Stimulated activated CD4-positive, alpha-beta T cell treated with anti-CD3 and anti-CD28 coated beads, Interleukin-2, amount 100 ng/mL, for 48 hours (primary cell): ENCODE measurements at regions not wholly inside any gene's neighbourhood (a gene's known extent, or its start where the extent isn't known, plus 50 kb on each side); places are given as distances from the start of the nearest gene placed in this dataset.
"Not testable (repeated sequence)": the region's sequence is repeated elsewhere in the genome, so short reads cannot be mapped to it uniquely, and the experiment has no call there.

Experiments
- DNase-seq, 2 donors: peaks; one replicate each; pipeline ENCODE4 v3.0.0-alpha.2; 2020

GRCh38 chr12:93219947-93220346, 157.8 kb upstream of the NUDT4 start:
- no peak for DNase-seq

DNA sequence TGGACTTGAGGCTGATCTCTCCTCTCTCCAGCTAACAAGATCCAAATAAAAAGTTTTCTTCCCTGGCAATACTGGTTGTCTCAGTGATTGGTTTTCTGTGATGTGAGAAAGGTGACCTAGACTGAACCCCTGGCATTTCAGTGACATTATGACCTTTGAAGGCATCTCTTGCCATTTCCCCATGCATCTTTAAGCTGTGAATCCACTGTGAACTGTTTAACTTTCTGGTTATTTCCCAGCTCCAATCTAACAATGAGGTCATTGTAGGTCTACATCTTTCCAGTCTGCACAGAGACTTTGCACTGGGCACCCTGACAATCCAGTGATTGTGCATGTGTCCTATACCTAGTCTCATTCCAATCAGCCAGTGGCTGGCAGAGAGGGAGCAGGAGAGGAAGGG, 155.9 kb upstream of the NUDT4 start:
- DNase-seq = no peak

DNA sequence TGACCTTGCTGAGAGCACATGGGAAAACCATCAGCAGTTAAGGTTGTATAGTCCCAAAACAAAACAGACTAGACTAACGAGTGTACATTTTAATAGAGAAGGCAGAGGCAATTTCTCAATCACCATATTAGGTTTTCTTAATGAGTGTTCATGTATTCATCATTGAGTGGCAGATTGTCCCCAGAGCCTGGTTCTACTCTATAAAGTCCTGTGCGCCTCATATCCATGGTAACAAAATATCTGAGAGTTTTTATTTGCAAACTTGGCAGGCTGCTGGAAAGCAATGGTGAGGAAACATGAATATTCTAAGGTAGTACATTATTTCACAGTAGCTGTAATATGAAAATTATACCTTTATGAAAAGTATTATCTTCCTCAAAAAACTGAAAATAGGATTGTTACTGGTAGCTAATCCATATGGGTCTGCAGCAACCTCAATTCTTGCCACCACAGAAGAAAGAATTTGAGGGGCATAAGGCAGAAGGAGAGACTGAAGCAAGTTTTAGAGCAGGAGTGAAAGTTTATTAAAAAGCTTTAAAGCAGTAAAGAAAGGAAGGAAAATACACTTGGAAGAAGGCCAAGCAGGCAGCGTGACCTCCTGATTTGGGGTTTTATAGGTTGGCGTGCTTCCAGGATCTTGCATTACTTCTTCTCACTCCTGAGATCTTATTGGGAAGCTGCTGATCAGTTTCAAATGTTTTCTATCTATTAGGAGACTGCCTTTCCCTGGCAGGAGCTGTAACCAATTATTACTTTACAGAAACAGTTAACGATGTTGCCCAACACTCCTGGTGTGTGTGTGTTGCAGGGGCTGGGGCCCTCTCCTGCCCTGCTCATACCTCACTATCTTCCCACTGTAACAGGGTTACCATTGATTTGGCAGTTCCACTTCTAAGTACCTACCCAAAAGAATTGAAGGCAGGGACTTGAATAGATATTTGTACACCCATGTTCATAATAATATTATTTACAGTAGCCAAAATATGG, 154.0 kb upstream of the NUDT4 start:
- no peak for DNase-seq

DNA sequence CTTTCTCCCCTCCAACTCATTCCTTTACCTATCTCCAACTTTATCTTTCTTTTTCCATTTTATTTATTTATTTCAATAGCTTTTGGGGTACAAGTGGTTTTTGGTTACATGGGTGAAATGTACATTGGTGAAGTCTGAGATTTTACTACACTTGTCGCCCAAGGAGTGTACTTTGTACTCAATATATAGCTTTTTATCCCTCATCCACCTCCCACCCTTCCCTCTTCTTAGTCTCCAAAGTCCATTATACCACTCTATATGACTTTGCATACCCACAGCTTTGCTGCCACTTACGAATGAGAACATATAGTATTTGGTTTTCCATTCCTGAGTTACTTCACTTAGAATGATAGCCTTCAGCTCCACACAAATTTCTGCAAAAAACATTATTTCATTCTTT, 152.6 kb upstream of the NUDT4 start:
- no peak for DNase-seq

GRCh38 chr12:93226361-93226760, 151.4 kb upstream of the NUDT4 start:
- DNase-seq = no peak

- no peak for DNase-seq
Measured at GRCh38 chr12:93229494-93230325, 148.0 kb upstream of the NUDT4 start.

GRCh38 chr12:93230326-93230720, 147.4 kb upstream of the NUDT4 start:
- DNase-seq = no peak

- no peak for DNase-seq
Measured at GRCh38 chr12:93231938-93232337, 145.8 kb upstream of the NUDT4 start.

DNA sequence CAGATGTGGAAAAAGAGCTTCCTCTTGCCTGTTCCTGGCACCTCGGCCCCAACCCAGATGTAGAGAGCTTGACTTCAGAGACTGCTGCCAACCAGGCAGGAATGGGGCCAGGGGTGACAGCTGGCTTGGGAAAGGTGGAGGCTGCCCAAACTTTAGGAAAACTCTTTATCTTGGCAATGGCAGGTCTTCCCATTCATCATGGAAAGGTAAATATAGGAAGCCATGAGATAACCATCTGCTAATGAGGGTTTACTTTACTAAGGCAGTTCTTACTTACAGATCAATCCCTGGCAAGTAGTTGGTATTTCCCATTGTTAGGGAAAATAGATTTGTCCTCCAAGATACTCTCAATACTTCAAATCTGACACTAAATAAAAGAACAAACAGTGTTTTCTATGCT, 143.1 kb upstream of the NUDT4 start:
- no peak for DNase-seq

GRCh38 chr12:93235881-93236280, 141.8 kb upstream of the NUDT4 start:
- DNase-seq = no peak

DNA sequence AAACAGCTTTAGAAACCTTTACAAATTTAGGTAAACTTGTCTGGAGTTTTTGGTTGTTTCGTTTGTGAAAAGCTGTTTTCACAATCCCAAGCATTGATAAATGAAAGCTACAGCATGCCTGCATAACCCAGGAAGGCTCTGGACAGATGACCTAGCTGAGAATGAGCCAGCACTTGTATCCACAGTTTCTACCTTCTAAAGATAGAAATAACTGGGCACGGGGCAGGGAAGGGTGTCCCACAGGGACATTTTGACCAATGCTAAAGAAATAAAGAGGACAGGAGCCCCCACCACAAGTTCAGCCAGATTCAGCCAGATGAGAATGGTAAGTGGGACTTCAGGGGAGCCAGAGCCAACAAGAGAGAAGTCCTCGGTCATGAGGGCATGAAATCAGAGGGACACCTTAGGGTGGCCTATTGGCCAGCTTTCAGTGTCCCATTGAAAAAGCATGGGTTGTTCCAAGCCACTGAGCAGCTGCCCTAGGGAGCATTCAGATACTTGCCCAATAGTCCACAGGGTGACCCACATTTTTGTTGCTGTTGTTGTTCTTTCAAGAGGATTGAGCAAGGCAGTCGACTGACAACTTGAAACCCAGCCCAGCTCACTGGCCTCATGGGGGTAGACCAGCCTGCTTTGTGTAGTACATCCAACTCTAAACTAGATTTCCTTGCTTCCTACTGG, 140.3 kb upstream of the NUDT4 start:
- no peak for DNase-seq

DNA sequence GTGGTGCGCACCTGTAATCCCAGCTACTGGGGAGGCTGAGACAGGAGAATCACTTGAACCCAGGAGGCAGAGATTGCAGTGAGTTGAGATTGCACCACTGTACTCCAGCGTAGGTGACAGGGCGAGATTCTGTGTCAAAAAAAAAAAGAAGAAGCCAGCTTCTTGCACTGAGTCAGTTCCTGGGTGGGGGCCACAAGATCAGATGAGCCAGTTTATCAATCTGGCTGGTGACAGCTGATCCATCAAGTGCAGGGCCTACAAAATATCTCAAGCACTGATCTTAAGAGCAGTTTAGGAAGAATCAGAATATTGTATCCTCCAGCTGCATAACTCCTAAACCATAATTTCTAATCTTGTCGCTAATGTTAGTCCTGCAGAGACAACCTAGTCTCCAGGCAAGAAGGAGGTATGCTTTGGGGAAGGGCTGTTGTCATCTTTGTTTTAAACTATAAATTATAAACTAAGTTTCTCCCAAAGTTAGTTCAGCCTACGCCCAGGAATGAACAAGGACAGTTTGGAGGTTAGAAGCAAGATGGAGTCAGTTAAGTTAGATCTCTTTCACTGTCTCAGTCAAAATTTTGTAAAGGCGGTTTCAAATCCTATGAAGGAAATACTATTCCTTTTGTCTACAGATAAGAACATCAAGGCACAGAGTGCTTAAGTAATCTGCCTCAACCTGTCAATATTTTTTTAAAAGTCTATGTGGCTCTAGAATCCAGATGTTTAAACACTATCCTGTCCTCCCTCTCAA, 139.0 kb upstream of the NUDT4 start:
- DNase-seq = not testable (repeated sequence)

DNA sequence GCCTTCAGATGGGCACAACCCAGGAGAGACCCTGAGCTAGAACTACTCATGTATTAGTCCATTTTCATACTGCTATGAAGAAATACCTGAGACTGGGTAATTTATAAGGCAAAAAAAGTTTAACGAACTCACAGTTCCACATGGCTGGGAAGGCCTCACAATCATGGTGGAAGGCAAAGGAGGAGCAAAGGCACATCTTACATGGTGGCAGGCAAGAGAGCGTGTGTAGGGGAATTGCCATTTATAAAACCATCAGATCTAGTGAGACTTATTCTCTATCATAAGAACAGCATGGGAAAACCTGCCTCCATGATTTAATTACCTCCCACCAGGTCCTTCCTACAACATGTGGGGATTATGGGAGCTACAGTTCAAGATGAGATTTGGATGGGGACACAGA, 137.9 kb upstream of the NUDT4 start:
- DNase-seq = not testable (repeated sequence)

DNA sequence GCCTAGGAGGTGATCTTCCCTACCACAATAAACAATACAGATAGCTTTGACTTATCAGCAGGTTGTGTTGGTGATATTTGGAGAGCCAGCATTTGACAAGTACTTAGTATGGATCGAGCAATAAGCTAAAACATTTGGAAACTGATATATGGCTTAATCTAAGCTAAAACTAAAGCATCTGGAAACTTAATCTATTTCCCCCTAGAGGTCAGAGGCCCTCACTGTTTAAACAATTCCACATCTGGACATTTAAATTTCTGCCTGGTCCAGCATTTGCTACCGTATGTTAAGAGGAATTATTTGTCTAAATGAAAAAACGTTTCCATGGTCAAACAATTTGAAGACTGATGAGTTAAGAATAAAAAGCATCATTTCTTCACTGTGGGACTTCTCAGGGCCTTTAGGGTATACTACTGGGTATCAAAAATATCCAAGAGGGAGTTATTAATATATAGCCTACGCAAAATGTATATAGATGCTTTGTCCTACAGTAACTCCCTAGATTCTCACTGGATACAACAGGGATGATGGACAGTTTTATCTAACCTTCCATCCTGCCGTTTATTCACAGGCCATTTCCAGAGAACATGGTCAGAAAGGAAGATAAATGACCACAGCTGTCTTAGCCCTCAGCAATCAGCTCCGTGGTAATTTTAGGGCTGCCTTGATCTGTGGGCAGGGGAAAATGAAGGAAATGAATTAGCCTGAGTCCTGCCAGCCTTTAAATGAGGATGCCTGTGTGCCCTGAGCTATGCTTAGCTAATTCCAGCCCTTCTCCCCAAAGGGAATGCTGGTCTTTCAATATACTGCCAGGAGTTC, 135.4 kb upstream of the NUDT4 start:
- no peak for DNase-seq

DNA sequence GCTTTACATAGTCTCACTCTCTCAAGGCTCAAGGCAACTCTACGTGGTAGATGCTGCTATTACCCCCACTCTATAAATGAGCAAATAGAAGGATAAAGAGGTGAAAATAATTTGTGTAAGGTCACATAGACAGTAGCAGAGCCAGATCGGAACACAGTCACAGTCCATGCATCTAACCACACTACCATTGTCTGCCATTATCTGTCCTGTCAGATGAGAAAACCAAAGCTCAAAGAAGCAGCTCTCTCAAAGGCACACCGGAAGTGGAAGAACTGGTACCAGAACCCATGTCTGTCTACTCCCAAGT, 134.4 kb upstream of the NUDT4 start:
- no peak for DNase-seq

GRCh38 chr12:93243689-93244513, 133.8 kb upstream of the NUDT4 start:
- no peak for DNase-seq

GRCh38 chr12:93244514-93245077, 133.1 kb upstream of the NUDT4 start:
- no peak for DNase-seq

GRCh38 chr12:93245543-93245942, 132.2 kb upstream of the NUDT4 start:
- peak in 1 of 2 donors; percentile 4 for DNase-seq

GRCh38 chr12:93247313-93247991, 130.3 kb upstream of the NUDT4 start:
- no peak for DNase-seq

DNA sequence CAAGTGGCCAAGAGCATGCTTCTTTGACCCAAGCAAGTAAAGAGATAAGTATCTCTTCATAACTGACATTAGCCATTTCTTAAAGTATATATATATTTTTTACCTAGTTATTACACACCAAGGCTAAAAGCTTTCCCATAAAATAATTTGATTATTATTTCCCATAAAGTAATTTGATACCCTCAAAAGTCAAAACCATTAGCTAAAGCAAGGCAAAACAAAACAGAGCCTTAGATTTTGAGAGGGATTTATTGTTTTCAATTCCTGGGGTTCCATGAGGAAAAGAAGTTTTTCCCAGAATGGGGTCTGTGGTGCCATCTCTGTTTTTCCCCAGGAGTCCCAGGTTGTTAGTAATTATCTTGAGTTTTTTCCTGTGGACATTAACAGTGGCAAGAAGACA, 125.5 kb upstream of the NUDT4 start:
- no peak for DNase-seq
